SK-N-SH treated with all-trans-retinoic acid at 6 μM for 48 hours (cell line): ENCODE measurements at regions not wholly inside any gene's neighbourhood (a gene's known extent, or its start where the extent isn't known, plus 50 kb on each side); places are given as distances from the start of the nearest gene placed in this dataset.

Experiments
- ATAC-seq: fragments of 200-7000 bp; cut with Tn5 transposase; 3 replicates; pipeline ENCODE4 v1.9.1; 2020; ENCODE audit warnings: mild to moderate bottlenecking, moderate library complexity
- ARNTL ChIP-seq: fragments of 450-650 bp; formaldehyde crosslinking; IDR thresholded peaks from 2 replicates; pipeline ENCODE4 v1.5.0; 2020; ENCODE audit warnings: low read depth, mild to moderate bottlenecking, moderate library complexity, borderline replicate concordance
- BACH2 ChIP-seq: fragments of 250-450 bp; sonication (Bioruptor Pico); IDR thresholded peaks from 2 replicates; pipeline ENCODE4 v1.9.0; 2021; ENCODE audit warnings: mild to moderate bottlenecking, borderline replicate concordance
- ESRRG ChIP-seq: fragments of 250-450 bp; sonication (Bioruptor Pico); IDR thresholded peaks from 2 replicates; pipeline ENCODE4 v1.6.1; 2021; ENCODE audit warnings: mild to moderate bottlenecking
- GLIS3 ChIP-seq: fragments of 250-450 bp; sonication (Bioruptor Pico); IDR thresholded peaks from 2 replicates; pipeline ENCODE4 v1.5.0; 2020; ENCODE audit warnings: mild to moderate bottlenecking, moderate library complexity
- ISL1 ChIP-seq: fragments of 250-450 bp; sonication (Bioruptor Pico); IDR thresholded peaks from 2 replicates; pipeline ENCODE4 v2.1.2; 2022; ENCODE audit warnings: mild to moderate bottlenecking, moderate library complexity
- POU6F1 ChIP-seq: fragments of 250-450 bp; sonication (Bioruptor Pico); IDR thresholded peaks from 2 replicates; pipeline ENCODE4 v1.8.0; 2021; ENCODE audit warnings: low read depth, mild to moderate bottlenecking, moderate library complexity, borderline replicate concordance
- PPARA ChIP-seq: fragments of 250-450 bp; sonication (Bioruptor Pico); IDR thresholded peaks from 2 replicates; pipeline ENCODE4 v1.5.0; 2020; ENCODE audit warnings: mild to moderate bottlenecking, borderline replicate concordance
- RARB ChIP-seq: fragments of 250-450 bp; sonication (Bioruptor Pico); IDR thresholded peaks from 2 replicates; pipeline ENCODE4 v1.8.0; 2021; ENCODE audit warnings: mild to moderate bottlenecking, moderate library complexity
- SNAI2 ChIP-seq: fragments of 250-450 bp; sonication (Bioruptor Pico); IDR thresholded peaks from 2 replicates; pipeline ENCODE4 v1.5.0; 2020; ENCODE audit warnings: mild to moderate bottlenecking, moderate library complexity
- TCF4 ChIP-seq: fragments of 250-450 bp; sonication (Bioruptor Pico); IDR thresholded peaks from 2 replicates; pipeline ENCODE4 v1.8.0; 2021; ENCODE audit warnings: mild to moderate bottlenecking, moderate library complexity, borderline replicate concordance
- TOX ChIP-seq: fragments of 250-450 bp; sonication (Bioruptor Pico); IDR thresholded peaks from 2 replicates; pipeline ENCODE4 v1.8.0; 2021; ENCODE audit warnings: mild to moderate bottlenecking, moderate library complexity, borderline replicate concordance
- TSHZ2 ChIP-seq: fragments of 250-450 bp; sonication (Bioruptor Pico); IDR thresholded peaks from 2 replicates; pipeline ENCODE4 v1.5.0; 2020; ENCODE audit warnings: mild to moderate bottlenecking, moderate library complexity
- ZFP3 ChIP-seq: fragments of 250-450 bp; sonication (Bioruptor Pico); IDR thresholded peaks from 2 replicates; pipeline ENCODE4 v1.5.0; 2020; ENCODE audit warnings: mild to moderate bottlenecking, moderate library complexity
- ZNF8 ChIP-seq: fragments of 450-650 bp; formaldehyde crosslinking; IDR thresholded peaks from 2 replicates; pipeline ENCODE4 v1.5.0; 2020; ENCODE audit warnings: mild to moderate bottlenecking, moderate library complexity
- TF ChIP-seq, protein P1 (sequence below): fragments of 250-450 bp; sonication (Bioruptor Pico); IDR thresholded peaks from 2 replicates; pipeline ENCODE4 v1.8.0; 2020; ENCODE audit warnings: mild to moderate bottlenecking, moderate library complexity, borderline replicate concordance

- TF ChIP-seq TSHZ2 (CRISPR knock-in tag) = no peak
These were observed 110.9 kb upstream of the ADAMTSL1 start (continued) for GRCh38 chr9:18362901-18363685.

DNA sequence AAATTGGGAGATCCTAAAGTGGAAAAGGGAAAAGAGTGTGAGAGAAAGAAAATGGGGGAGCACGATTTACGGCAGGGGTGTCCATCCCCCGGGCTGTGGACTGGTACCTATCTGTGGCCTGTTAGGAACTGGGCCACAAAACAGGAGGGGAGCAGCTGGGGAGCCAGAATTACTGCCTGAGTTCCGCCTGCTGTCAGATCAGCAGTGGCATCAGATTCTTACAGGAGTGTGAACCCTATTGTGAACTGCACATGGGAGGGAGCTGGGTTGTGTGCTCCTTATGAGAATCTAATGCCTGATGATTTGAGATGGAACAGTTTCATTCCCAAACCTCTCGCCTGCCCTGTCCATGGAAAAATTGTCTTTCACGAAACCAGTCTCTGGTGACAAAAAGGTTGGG lies 108.3 kb upstream of the ADAMTSL1 start:
- TF ChIP-seq TCF4 (CRISPR knock-in tag) (no peak), ISL1 (CRISPR knock-in tag) (no peak), ESRRG (CRISPR knock-in tag) (no peak)
- TF ChIP-seq, protein P1, sequence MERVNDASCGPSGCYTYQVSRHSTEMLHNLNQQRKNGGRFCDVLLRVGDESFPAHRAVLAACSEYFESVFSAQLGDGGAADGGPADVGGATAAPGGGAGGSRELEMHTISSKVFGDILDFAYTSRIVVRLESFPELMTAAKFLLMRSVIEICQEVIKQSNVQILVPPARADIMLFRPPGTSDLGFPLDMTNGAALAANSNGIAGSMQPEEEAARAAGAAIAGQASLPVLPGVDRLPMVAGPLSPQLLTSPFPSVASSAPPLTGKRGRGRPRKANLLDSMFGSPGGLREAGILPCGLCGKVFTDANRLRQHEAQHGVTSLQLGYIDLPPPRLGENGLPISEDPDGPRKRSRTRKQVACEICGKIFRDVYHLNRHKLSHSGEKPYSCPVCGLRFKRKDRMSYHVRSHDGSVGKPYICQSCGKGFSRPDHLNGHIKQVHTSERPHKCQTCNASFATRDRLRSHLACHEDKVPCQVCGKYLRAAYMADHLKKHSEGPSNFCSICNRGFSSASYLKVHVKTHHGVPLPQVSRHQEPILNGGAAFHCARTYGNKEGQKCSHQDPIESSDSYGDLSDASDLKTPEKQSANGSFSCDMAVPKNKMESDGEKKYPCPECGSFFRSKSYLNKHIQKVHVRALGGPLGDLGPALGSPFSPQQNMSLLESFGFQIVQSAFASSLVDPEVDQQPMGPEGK (CRISPR knock-in tag) = no peak
- ATAC-seq = no peak

DNA sequence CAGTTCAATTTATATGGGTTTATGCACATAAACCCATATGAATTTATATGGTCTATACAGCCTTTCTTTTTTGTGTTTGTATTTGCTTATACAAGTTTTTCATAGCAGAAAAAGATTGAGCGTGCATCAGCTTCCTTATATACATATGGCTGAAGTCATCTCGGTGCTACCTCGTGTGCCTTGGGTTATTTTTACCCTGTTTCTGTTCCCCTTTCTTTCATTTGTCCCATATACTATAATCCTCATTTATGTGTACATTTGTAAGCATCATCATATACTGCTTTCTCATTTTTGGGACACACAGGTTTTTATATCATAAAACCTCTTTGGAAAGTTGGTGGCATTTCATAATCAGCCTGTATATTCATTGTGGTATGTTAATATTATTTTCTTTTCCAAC lies 107.8 kb upstream of the ADAMTSL1 start:
- TF ChIP-seq ZFP3 (CRISPR knock-in tag) = no peak
- no peak for TF ChIP-seq RARB
- TF ChIP-seq PPARA (CRISPR knock-in tag) = no peak
- TF ChIP-seq BACH2 (CRISPR knock-in tag) = no peak
- no peak for TF ChIP-seq TSHZ2 (CRISPR knock-in tag)
- TF ChIP-seq ARNTL (CRISPR knock-in tag) = no peak
- TF ChIP-seq SNAI2 = no peak
- TF ChIP-seq TCF4 (CRISPR knock-in tag) = no peak
- no peak for ATAC-seq

DNA sequence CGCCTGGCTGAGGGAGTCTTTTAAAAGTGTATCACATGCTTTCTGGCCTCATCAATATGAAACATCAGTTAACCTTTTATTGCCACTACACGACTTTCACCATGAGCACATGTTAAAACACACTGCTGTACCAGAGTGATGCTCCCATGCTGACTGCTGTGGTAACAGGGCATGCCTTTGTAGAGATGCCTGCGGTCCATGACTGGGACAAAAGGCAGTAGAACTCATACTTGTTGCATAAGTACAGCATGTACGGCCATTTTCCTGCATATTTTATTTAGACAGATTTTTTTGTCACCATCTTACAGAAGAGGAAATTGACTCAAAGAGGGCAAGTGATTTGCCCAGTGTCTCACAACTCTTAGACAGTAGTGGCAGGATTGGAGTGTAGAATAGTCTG lies 105.7 kb upstream of the ADAMTSL1 start:
- no peak for ATAC-seq
- TF ChIP-seq ARNTL (CRISPR knock-in tag) (no peak), POU6F1 (CRISPR knock-in tag) (no peak), RARB (no peak), TOX (CRISPR knock-in tag) (no peak), ZNF8 (CRISPR knock-in tag) (no peak)
- TF ChIP-seq, all 23 proteins: peak for 0

GRCh38 chr9:18371141-18371540 lies 102.8 kb upstream of the ADAMTSL1 start:
- TF ChIP-seq ISL1 (CRISPR knock-in tag) = peak; percentile 54
- no peak for TF ChIP-seq GLIS3
- ATAC-seq = peak; percentile 27; the same call in 2 of the 3 replicates
